Mucosa of gallbladder (tissue), 1 donor: ENCODE measurements at regions not wholly inside any gene's neighbourhood (a gene's known extent, or its start where the extent isn't known, plus 50 kb on each side); places are given as distances from the start of the nearest gene placed in this dataset.
"Not testable (repeated sequence)": the region's sequence is repeated elsewhere in the genome, so short reads cannot be mapped to it uniquely, and the experiment has no call there.

Experiments
- DNase-seq: peaks from one replicate; pipeline ENCODE4 v3.0.0-alpha.2; 2020; ENCODE audit warnings: low spot score
- donor health status: DM: no; HTN: no; CAD: no.

- DNase-seq, result no peak
These were observed 1490.7 kb downstream of the SUCLG1 start for GRCh38 chr2:82968358-82968757.

GRCh38 chr2:82964341-82964740 lies 1494.7 kb downstream of the SUCLG1 start:
- no peak for DNase-seq

- no peak for DNase-seq
These were observed 1499.4 kb downstream of the SUCLG1 start for GRCh38 chr2:82959727-82960126.

- no peak for DNase-seq
These were observed 1504.2 kb downstream of the SUCLG1 start for GRCh38 chr2:82954868-82955267.

GRCh38 chr2:82939211-82939610 lies 1519.9 kb downstream of the SUCLG1 start:
- DNase-seq, result no peak

- DNase-seq, result not testable (repeated sequence)
These were observed 1520.7 kb downstream of the SUCLG1 start for GRCh38 chr2:82938321-82938845.

- DNase-seq, result no peak
These were observed 1545.5 kb downstream of the SUCLG1 start for GRCh38 chr2:82913566-82913965.

- DNase-seq, result no peak
These were observed 1563.0 kb downstream of the SUCLG1 start for GRCh38 chr2:82896117-82896516.

- DNase-seq, result no peak
These were observed 1565.9 kb downstream of the SUCLG1 start for GRCh38 chr2:82893190-82893589.

- no peak for DNase-seq
These were observed 1579.3 kb downstream of the SUCLG1 start for GRCh38 chr2:82879803-82880202.

- no peak for DNase-seq
These were observed 1583.2 kb downstream of the SUCLG1 start for GRCh38 chr2:82875858-82876257.

- no peak for DNase-seq
These were observed 1601.1 kb downstream of the SUCLG1 start for GRCh38 chr2:82857967-82858366.

GRCh38 chr2:82853299-82853698 lies 1605.8 kb downstream of the SUCLG1 start:
- DNase-seq, result no peak

GRCh38 chr2:82852787-82853186 lies 1606.3 kb downstream of the SUCLG1 start:
- DNase-seq, result no peak

- no peak for DNase-seq
These were observed 1610.8 kb downstream of the SUCLG1 start for GRCh38 chr2:82848285-82848684.

GRCh38 chr2:82839036-82839435 lies 1620.0 kb downstream of the SUCLG1 start:
- no peak for DNase-seq

- no peak for DNase-seq
These were observed 1621.3 kb downstream of the SUCLG1 start for GRCh38 chr2:82837588-82838304.

GRCh38 chr2:82834893-82835292 lies 1624.2 kb downstream of the SUCLG1 start:
- DNase-seq, result no peak

GRCh38 chr2:82827426-82827825 lies 1631.7 kb downstream of the SUCLG1 start:
- DNase-seq, result no peak

GRCh38 chr2:82826437-82826836 lies 1632.6 kb downstream of the SUCLG1 start:
- no peak for DNase-seq

GRCh38 chr2:82825410-82826090 lies 1633.5 kb downstream of the SUCLG1 start:
- no peak for DNase-seq

- DNase-seq, result no peak
These were observed 1635.2 kb downstream of the SUCLG1 start for GRCh38 chr2:82823892-82824291.

- no peak for DNase-seq
These were observed 1639.1 kb downstream of the SUCLG1 start for GRCh38 chr2:82819951-82820350.
